ENCODE measurements at regions not wholly inside any gene's neighbourhood (a gene's known extent, or its start where the extent isn't known, plus 50 kb on each side); places are given as distances from the start of the nearest gene placed in this dataset.

DNA sequence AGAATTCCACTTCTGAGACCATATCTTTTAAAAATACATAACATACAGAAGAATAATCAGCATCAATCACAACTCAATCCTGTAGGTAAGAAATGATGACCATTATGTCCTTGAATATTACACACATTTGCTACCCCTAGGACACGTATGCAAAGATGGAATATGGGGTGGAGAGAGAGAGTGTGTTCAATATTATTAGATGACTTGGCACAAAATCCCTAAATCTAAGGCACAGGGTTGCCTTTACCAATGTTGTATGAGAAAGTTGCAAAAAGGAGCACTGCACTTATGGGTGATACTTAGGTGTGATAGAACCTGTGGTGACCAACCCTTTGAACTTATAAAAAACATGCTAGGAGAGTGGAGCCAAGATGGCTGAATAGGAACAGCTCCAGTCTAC is 326.2 kb upstream of the FSHR start:
- Histone ChIP-seq H3K27me3 (ENCODE audit: control insufficient read depth in 5 of 5, insufficient read depth in 4 of 5, low read length in 5 of 5) (no peaks in the 10 kb centered on the region), H3K4me1 (ENCODE audit: control insufficient read depth in 5 of 5, insufficient read depth in 5 of 5, low read length in 5 of 5) (no peaks in the 10 kb centered on the region), H3K9ac (ENCODE audit: low read length in 5 of 5) (no peak overlapping the region), H3K4me3 (ENCODE audit: low read depth in 1 of 5, low read length in 5 of 5) (no peak overlapping the region), H3K27ac (ENCODE audit: low read depth, low read length) (no peak overlapping the region), H3K9me3 (ENCODE audit: control insufficient read depth in 5 of 5, low read length in 5 of 5) (peaks cover 0 to 3% (median 0%) of the 10 kb centered on the region in 5 donors), H3K36me3 (ENCODE audit: control insufficient read depth in 5 of 5, insufficient read depth in 5 of 5, low read length in 5 of 5) (no peaks in the 10 kb centered on the region)

DNA sequence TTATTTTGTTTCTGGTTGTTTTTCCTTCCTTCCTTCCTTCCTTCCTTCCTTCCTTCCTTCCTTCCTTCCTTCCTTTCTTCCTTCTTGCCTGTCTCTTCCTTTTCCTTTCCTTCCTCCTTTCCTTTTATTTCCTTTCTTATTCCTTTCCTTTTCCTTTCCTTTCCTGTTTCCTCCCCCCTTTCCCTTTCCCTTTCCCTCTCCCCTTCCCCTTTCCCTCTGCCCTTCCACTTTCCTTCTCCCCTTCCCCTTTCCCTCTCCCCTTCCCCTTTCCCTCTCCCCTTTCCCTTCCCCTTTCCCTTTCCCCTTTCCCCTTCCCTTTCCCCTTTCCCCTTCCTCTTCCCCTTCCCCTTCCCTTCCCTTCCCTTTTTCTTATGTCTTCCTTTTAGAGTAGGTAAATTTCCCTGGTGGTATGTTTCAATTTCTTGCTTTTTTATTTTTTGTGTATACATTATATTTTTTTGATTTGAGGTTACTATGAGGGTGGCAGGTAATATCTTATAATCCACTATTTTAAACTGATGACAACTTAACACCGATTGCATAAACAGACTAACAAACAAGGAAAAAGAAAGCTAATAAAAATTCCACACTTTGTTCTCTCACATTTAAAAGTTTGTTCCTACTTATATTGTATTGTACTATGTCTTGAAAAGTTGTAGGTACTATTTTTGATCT is 311.0 kb upstream of the FSHR start:
- no peak overlapping the region for H3K27ac ChIP-seq (ENCODE audit: low read depth, low read length)
- no peaks in the 10 kb centered on the region for H3K36me3 ChIP-seq (ENCODE audit: control insufficient read depth in 5 of 5, insufficient read depth in 5 of 5, low read length in 5 of 5)
- peaks cover 0 to 21% (median 7%) of the 10 kb centered on the region in 5 donors for H3K9me3 ChIP-seq (ENCODE audit: control insufficient read depth in 5 of 5, low read length in 5 of 5)
- no peaks in the 10 kb centered on the region for H3K27me3 ChIP-seq (ENCODE audit: control insufficient read depth in 5 of 5, insufficient read depth in 4 of 5, low read length in 5 of 5)
- no peak overlapping the region for H3K4me3 ChIP-seq (ENCODE audit: low read depth in 1 of 5, low read length in 5 of 5)
- H3K4me1 ChIP-seq (ENCODE audit: control insufficient read depth in 5 of 5, insufficient read depth in 5 of 5, low read length in 5 of 5), result no peaks in the 10 kb centered on the region
- no peak overlapping the region for H3K9ac ChIP-seq (ENCODE audit: low read length in 5 of 5)

DNA sequence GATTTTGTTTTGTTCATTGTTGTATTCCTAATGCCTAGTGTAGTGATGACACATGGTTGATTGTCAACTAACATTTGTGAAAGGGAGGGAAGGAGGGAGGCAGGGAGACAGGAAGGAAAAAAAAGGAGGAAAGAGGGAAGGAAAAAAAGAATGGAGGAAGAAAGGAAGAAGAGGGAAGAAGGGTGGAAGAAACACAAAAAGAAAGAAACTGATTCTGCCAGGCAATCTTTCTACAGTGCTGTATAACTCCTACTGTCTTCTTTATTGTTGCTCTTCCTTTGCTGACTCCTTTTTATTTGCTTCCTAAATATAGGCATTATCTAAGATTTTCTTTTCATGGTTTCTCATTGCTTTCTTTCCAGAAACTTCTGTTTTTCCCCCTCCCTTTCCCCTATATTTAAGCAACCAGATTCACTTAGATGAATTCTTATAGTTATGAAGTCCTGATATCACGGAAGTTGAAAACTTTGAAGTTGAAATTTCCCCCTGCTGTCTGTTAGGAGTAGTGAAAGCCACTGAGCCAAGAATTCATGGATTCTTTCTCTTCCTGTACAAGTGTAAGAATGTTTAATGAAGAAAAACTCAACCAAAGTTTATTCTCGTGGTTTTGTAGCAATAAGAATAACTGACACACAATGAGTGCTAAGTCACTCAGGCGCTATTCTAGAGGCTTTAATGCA is 305.1 kb upstream of the FSHR start:
- Histone ChIP-seq H3K36me3 (ENCODE audit: control insufficient read depth in 5 of 5, insufficient read depth in 5 of 5, low read length in 5 of 5) (no peaks in the 10 kb centered on the region), H3K27ac (ENCODE audit: low read depth, low read length) (no peak overlapping the region), H3K9me3 (ENCODE audit: control insufficient read depth in 5 of 5, low read length in 5 of 5) (peaks cover 0 to 5% (median 0%) of the 10 kb centered on the region in 5 donors), H3K4me1 (ENCODE audit: control insufficient read depth in 5 of 5, insufficient read depth in 5 of 5, low read length in 5 of 5) (no peaks in the 10 kb centered on the region), H3K9ac (ENCODE audit: low read length in 5 of 5) (no peak overlapping the region), H3K4me3 (ENCODE audit: low read depth in 1 of 5, low read length in 5 of 5) (no peak overlapping the region), H3K27me3 (ENCODE audit: control insufficient read depth in 5 of 5, insufficient read depth in 4 of 5, low read length in 5 of 5) (no peaks in the 10 kb centered on the region)

- Histone ChIP-seq H3K4me1 (ENCODE audit: control insufficient read depth in 5 of 5, insufficient read depth in 5 of 5, low read length in 5 of 5) (no peaks in the 10 kb centered on the region), H3K4me3 (ENCODE audit: low read depth in 1 of 5, low read length in 5 of 5) (no peak overlapping the region), H3K27me3 (ENCODE audit: control insufficient read depth in 5 of 5, insufficient read depth in 4 of 5, low read length in 5 of 5) (no peaks in the 10 kb centered on the region), H3K9me3 (ENCODE audit: control insufficient read depth in 5 of 5, low read length in 5 of 5) (no peaks in the 10 kb centered on the region), H3K9ac (ENCODE audit: low read length in 5 of 5) (no peak overlapping the region), H3K36me3 (ENCODE audit: control insufficient read depth in 5 of 5, insufficient read depth in 5 of 5, low read length in 5 of 5) (no peaks in the 10 kb centered on the region), H3K27ac (ENCODE audit: low read depth, low read length) (no peak overlapping the region)
Measured at GRCh38 chr2:49444005-49444404, 289.7 kb upstream of the FSHR start.

GRCh38 chr2:49426996-49427395 is 272.7 kb upstream of the FSHR start:
- Histone ChIP-seq H3K36me3 (ENCODE audit: control insufficient read depth in 5 of 5, insufficient read depth in 5 of 5, low read length in 5 of 5) (no peaks in the 10 kb centered on the region), H3K4me3 (ENCODE audit: low read depth in 1 of 5, low read length in 5 of 5) (no peak overlapping the region), H3K27me3 (ENCODE audit: control insufficient read depth in 5 of 5, insufficient read depth in 4 of 5, low read length in 5 of 5) (no peaks in the 10 kb centered on the region), H3K27ac (ENCODE audit: low read depth, low read length) (no peak overlapping the region), H3K4me1 (ENCODE audit: control insufficient read depth in 5 of 5, insufficient read depth in 5 of 5, low read length in 5 of 5) (no peaks in the 10 kb centered on the region), H3K9ac (ENCODE audit: low read length in 5 of 5) (no peak overlapping the region), H3K9me3 (ENCODE audit: control insufficient read depth in 5 of 5, low read length in 5 of 5) (peaks cover 0 to 6% (median 0%) of the 10 kb centered on the region in 5 donors)

DNA sequence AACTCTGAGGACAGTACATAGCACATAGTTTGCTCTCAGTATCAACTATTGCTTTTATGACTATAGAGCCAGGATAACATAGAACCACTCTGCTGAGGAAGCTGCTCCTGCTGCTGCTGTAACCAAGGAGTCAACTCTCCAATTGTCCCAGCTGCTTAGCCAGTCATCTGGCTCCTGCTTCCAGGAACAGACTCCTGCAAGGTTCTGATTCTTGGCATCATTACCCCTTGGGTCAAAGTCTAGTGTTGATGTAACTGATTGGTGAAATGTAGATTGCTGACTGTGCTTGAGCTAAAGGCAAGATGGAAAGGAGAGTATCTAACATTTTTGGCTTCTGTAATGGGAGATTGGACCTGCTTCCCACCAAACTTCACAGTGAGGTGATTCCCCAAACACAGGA is 261.9 kb upstream of the FSHR start:
- Histone ChIP-seq H3K27ac (ENCODE audit: low read depth, low read length) (no peak overlapping the region), H3K4me3 (ENCODE audit: low read depth in 1 of 5, low read length in 5 of 5) (no peak overlapping the region), H3K4me1 (ENCODE audit: control insufficient read depth in 5 of 5, insufficient read depth in 5 of 5, low read length in 5 of 5) (no peaks in the 10 kb centered on the region), H3K9ac (ENCODE audit: low read length in 5 of 5) (no peak overlapping the region), H3K27me3 (ENCODE audit: control insufficient read depth in 5 of 5, insufficient read depth in 4 of 5, low read length in 5 of 5) (no peaks in the 10 kb centered on the region), H3K36me3 (ENCODE audit: control insufficient read depth in 5 of 5, insufficient read depth in 5 of 5, low read length in 5 of 5) (no peaks in the 10 kb centered on the region), H3K9me3 (ENCODE audit: control insufficient read depth in 5 of 5, low read length in 5 of 5) (no peaks in the 10 kb centered on the region)

DNA sequence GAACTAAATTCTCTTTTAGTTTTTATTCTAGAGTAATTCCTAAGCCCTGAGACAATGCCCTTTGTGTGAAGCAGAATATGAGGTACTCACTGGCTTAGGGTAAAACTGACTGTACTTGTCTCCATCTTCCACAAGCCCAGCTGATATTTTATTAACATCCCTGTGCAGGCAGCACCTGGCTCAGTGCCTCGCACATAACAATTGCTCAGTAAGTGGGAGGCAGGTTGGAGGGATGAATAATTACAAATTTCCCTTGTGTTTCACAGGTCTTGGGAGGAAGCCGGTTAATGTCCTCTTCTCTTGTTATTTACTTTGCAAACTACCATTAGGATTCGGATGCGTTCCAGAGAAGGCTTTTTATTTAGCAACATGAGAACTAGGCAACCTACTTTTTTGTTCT is 249.8 kb upstream of the FSHR start:
- Histone ChIP-seq H3K27ac (ENCODE audit: low read depth, low read length) (no peak overlapping the region), H3K9ac (ENCODE audit: low read length in 5 of 5) (no peak overlapping the region), H3K36me3 (ENCODE audit: control insufficient read depth in 5 of 5, insufficient read depth in 5 of 5, low read length in 5 of 5) (no peaks in the 10 kb centered on the region), H3K4me3 (ENCODE audit: low read depth in 1 of 5, low read length in 5 of 5) (no peak overlapping the region), H3K9me3 (ENCODE audit: control insufficient read depth in 5 of 5, low read length in 5 of 5) (peaks cover 0 to 8% (median 0%) of the 10 kb centered on the region in 5 donors), H3K4me1 (ENCODE audit: control insufficient read depth in 5 of 5, insufficient read depth in 5 of 5, low read length in 5 of 5) (no peaks in the 10 kb centered on the region), H3K27me3 (ENCODE audit: control insufficient read depth in 5 of 5, insufficient read depth in 4 of 5, low read length in 5 of 5) (no peaks in the 10 kb centered on the region)

- Histone ChIP-seq H3K4me1 (ENCODE audit: control insufficient read depth in 5 of 5, insufficient read depth in 5 of 5, low read length in 5 of 5) (no peaks in the 10 kb centered on the region), H3K4me3 (ENCODE audit: low read depth in 1 of 5, low read length in 5 of 5) (no peak overlapping the region), H3K36me3 (ENCODE audit: control insufficient read depth in 5 of 5, insufficient read depth in 5 of 5, low read length in 5 of 5) (no peaks in the 10 kb centered on the region), H3K9me3 (ENCODE audit: control insufficient read depth in 5 of 5, low read length in 5 of 5) (peaks cover 0 to 5% (median 0%) of the 10 kb centered on the region in 5 donors), H3K27ac (ENCODE audit: low read depth, low read length) (no peak overlapping the region), H3K9ac (ENCODE audit: low read length in 5 of 5) (no peak overlapping the region), H3K27me3 (ENCODE audit: control insufficient read depth in 5 of 5, insufficient read depth in 4 of 5, low read length in 5 of 5) (no peaks in the 10 kb centered on the region)
Measured at GRCh38 chr2:49403637-49404036, 249.3 kb upstream of the FSHR start.

DNA sequence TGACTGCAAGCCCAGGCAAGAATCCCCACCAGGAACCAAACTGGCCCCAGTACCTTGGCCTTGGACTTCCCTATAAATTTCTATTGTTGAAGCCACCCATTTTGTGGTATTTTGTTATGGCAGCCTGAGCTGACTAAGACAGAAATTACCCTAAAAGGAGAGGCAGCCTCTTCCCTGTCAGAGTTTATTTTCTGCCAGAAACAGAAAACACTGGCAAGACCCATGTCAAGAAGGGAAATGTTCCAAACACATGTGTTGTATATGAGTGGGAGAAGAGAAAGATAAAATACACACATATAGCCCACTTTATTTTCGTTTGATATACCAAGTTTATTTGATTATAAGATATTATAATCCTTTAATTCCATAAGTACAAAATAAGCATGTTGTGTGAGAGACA is 225.1 kb upstream of the FSHR start:
- Histone ChIP-seq H3K36me3 (ENCODE audit: control insufficient read depth in 5 of 5, insufficient read depth in 5 of 5, low read length in 5 of 5) (no peaks in the 10 kb centered on the region), H3K9me3 (ENCODE audit: control insufficient read depth in 5 of 5, low read length in 5 of 5) (peaks cover 0 to 2% (median 0%) of the 10 kb centered on the region in 5 donors), H3K4me3 (ENCODE audit: low read depth in 1 of 5, low read length in 5 of 5) (no peak overlapping the region), H3K4me1 (ENCODE audit: control insufficient read depth in 5 of 5, insufficient read depth in 5 of 5, low read length in 5 of 5) (no peaks in the 10 kb centered on the region), H3K9ac (ENCODE audit: low read length in 5 of 5) (no peak overlapping the region), H3K27ac (ENCODE audit: low read depth, low read length) (no peak overlapping the region), H3K27me3 (ENCODE audit: control insufficient read depth in 5 of 5, insufficient read depth in 4 of 5, low read length in 5 of 5) (no peaks in the 10 kb centered on the region)

- no peaks in the 10 kb centered on the region for H3K27me3 ChIP-seq (ENCODE audit: control insufficient read depth in 5 of 5, insufficient read depth in 4 of 5, low read length in 5 of 5)
- no peaks in the 10 kb centered on the region for H3K4me1 ChIP-seq (ENCODE audit: control insufficient read depth in 5 of 5, insufficient read depth in 5 of 5, low read length in 5 of 5)
- no peak overlapping the region for H3K27ac ChIP-seq (ENCODE audit: low read depth, low read length)
Measured at GRCh38 chr2:49371128-49371701, 216.9 kb upstream of the FSHR start.

More at GRCh38 chr2:49371128-49371701, 216.9 kb upstream of the FSHR start:
- Histone ChIP-seq H3K9ac (ENCODE audit: low read length in 5 of 5) (no peak overlapping the region), H3K4me3 (ENCODE audit: low read depth in 1 of 5, low read length in 5 of 5) (no peak overlapping the region), H3K36me3 (ENCODE audit: control insufficient read depth in 5 of 5, insufficient read depth in 5 of 5, low read length in 5 of 5) (no peaks in the 10 kb centered on the region), H3K9me3 (ENCODE audit: control insufficient read depth in 5 of 5, low read length in 5 of 5) (peaks cover 0 to 2% (median 0%) of the 10 kb centered on the region in 5 donors)

Data from subcutaneous abdominal adipose tissue (tissue), 5 donors.